DND-41 (cell line): ENCODE measurements at regions not wholly inside any gene's neighbourhood (a gene's known extent, or its start where the extent isn't known, plus 50 kb on each side); places are given as distances from the start of the nearest gene placed in this dataset.

Experiments
- ATAC-seq: fragments of 200-7000 bp; cut with Tn5 transposase; 3 replicates; pipeline ENCODE4 v1.9.1; 2021; ENCODE audit warnings: low read depth; ENCODE audit not compliant: insufficient read depth
- DNase-seq: peaks from one replicate; pipeline ENCODE4 v3.0.0-alpha.2; 2020
- H2AFZ ChIP-seq: 2 replicates; pipeline ENCODE4 v1.6.0; 2012; ENCODE audit warnings: low read depth, low read length
- H3K27ac ChIP-seq: 2 replicates; pipeline ENCODE4 v1.5.1; 2012; ENCODE audit warnings: low read length, inconsistent platforms
- H3K27me3 ChIP-seq: fragments of 200-600 bp; sonication (generic); 2 replicates; pipeline ENCODE4 v1.6.0; 2012; ENCODE audit warnings: low read length, mild to moderate bottlenecking, inconsistent platforms; ENCODE audit not compliant: insufficient read depth, poor library complexity
- H3K36me3 ChIP-seq: 2 replicates; pipeline ENCODE4 v1.5.1; 2012; ENCODE audit warnings: low read length, inconsistent platforms; ENCODE audit not compliant: insufficient read depth
- H3K4me1 ChIP-seq: 2 replicates; pipeline ENCODE4 v1.5.1; 2012; ENCODE audit warnings: mild to moderate bottlenecking, low read length; ENCODE audit not compliant: insufficient read depth
- H3K4me2 ChIP-seq: 2 replicates; pipeline ENCODE4 v1.6.0; 2012; ENCODE audit warnings: mild to moderate bottlenecking, moderate library complexity, low read length, inconsistent platforms; ENCODE audit not compliant: insufficient read depth
- H3K4me3 ChIP-seq, 2 experiments: fragments of 200-600 bp in 1 of 2; shearing (Covaris generic) in 1 of 2; 2 replicates each; pipeline ENCODE4 v1.5.1; 2012 to 2016; ENCODE audit warnings: inconsistent platforms in 2 of 2, low read length in 2 of 2, mild to moderate bottlenecking in 2 of 2, low read depth in 1 of 2, moderate library complexity in 1 of 2
- H3K79me2 ChIP-seq: 2 replicates; pipeline ENCODE4 v1.6.0; 2012; ENCODE audit warnings: low read length, inconsistent platforms; ENCODE audit not compliant: insufficient read depth
- H3K9ac ChIP-seq: 2 replicates; pipeline ENCODE4 v1.6.0; 2012; ENCODE audit warnings: low read depth, mild to moderate bottlenecking, inconsistent platforms, low read length, moderate library complexity
- H3K9me3 ChIP-seq: 2 replicates; pipeline ENCODE4 v1.5.1; 2012; ENCODE audit warnings: low read length, moderate library complexity, mild to moderate bottlenecking, inconsistent platforms; ENCODE audit not compliant: insufficient read depth, severe bottlenecking
- H4K20me1 ChIP-seq: 2 replicates; pipeline ENCODE4 v1.6.0; 2012; ENCODE audit warnings: low read length; ENCODE audit not compliant: insufficient read depth
- EZH2 ChIP-seq: IDR thresholded peaks from 3 replicates; pipeline ENCODE4 v1.6.1; 2012; ENCODE audit warnings: borderline replicate concordance, low read depth, mild to moderate bottlenecking, moderate library complexity, low read length, inconsistent platforms; ENCODE audit not compliant: severe bottlenecking
- TF ChIP-seq, protein P1 (sequence below): IDR thresholded peaks from 2 replicates; pipeline ENCODE4 v1.5.1; 2012; ENCODE audit warnings: borderline replicate concordance, low read length, moderate library complexity, mild to moderate bottlenecking; ENCODE audit not compliant: poor library complexity, severe bottlenecking; ENCODE audit errors: extremely low read depth

DNA sequence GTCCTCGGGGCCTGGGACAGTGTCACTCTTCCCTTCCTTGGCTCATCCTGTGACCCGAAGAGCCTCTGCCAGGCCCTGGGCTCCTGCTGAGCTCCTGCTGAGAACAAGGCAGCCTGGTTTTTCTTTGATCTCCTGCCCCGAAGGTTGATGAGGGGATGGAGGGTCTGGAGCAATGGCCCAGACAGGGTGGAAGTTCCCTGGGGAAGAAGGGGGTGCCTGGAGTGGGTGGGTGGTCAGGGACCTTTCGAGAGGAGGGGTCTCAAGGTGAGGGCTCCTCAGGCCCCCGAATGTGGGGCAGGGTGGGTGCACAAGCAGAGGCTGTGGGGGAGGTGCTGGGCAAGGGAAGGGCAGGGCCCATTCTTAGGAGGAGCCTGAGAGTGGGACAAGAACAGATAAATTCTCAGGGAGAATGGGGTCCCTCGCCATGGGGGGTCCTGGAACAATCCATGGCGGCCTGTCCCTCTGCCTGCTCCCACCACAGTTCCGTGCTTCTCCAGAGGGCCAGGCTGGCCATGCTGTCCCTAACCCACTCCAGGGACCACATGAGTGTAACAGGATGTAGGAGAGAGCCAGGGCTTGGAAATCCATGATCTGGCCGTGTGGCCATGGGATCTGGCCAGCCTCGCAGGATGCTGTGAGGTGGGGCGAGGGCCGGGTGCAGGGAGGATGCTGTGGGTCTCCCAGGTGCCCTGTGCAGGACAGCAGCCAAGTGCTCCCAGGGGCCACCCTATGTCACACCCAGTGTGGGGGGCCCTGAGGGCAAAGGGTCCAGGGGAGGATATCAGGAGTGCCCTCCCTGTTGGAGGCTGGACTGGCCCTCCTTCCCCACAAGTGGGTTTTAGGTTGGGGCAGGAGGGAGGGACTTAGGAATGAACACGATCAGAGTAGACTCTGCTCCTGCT lies 128.5 kb upstream of the LPCAT1 start:
- peak overlapping the region; percentile 55 for H3K4me2 ChIP-seq
- no peak for DNase-seq
- H3K4me1 ChIP-seq = peaks cover 26% of the 10 kb centered on the region
- H3K27ac ChIP-seq = peak overlapping the region; percentile 47; the same call in 1 of the 2 replicates
- peak overlapping the region; percentile 24; the same call in 1 of the 2 replicates for H3K9ac ChIP-seq
- H3K4me3 ChIP-seq = peak overlapping the region in 1 of 2 experiments; percentile 41; a peak in 1 of 4 replicates
- no peaks in the 10 kb centered on the region for H3K79me2 ChIP-seq
- H4K20me1 ChIP-seq = 0 out of 2 replicates have a peak, but pooled peaks cover 3% of the 10 kb centered on the region
- H3K9me3 ChIP-seq = no peaks in the 10 kb centered on the region
- H3K36me3 ChIP-seq = no peaks in the 10 kb centered on the region
- ATAC-seq = no peak
- no peak overlapping the region for H2AFZ ChIP-seq
- peaks cover 6% of the 10 kb centered on the region for H3K27me3 ChIP-seq
- no peak for TF ChIP-seq EZH2
- TF ChIP-seq, protein P1, sequence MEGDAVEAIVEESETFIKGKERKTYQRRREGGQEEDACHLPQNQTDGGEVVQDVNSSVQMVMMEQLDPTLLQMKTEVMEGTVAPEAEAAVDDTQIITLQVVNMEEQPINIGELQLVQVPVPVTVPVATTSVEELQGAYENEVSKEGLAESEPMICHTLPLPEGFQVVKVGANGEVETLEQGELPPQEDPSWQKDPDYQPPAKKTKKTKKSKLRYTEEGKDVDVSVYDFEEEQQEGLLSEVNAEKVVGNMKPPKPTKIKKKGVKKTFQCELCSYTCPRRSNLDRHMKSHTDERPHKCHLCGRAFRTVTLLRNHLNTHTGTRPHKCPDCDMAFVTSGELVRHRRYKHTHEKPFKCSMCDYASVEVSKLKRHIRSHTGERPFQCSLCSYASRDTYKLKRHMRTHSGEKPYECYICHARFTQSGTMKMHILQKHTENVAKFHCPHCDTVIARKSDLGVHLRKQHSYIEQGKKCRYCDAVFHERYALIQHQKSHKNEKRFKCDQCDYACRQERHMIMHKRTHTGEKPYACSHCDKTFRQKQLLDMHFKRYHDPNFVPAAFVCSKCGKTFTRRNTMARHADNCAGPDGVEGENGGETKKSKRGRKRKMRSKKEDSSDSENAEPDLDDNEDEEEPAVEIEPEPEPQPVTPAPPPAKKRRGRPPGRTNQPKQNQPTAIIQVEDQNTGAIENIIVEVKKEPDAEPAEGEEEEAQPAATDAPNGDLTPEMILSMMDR = no peak

DNA sequence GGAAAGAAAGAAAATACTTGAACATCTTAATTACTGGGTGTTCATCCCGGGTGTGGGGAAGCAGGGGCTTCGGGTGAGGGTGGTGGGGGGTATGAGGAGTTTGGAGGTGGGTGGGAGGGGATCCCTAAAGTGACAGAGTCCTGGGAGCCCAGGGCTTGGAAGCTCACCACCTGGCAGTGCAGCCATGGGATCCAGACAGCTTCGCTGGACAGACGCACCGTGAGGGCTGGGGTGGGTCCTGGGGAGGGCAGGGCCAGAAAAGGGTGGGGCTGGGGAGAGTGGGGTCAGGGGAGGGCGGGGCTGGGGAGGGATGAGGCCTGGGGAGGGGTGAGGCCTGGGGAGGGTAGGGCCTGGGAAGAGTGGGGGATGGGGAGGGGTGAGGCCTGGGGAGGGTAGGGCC lies 127.5 kb upstream of the LPCAT1 start:
- ATAC-seq (no peak), DNase-seq (no peak)
- Histone ChIP-seq H3K79me2 (no peaks in the 10 kb centered on the region), H3K4me3 (no peak overlapping the region), H3K9ac (no peak overlapping the region), H3K9me3 (no peaks in the 10 kb centered on the region), H3K27ac (no peak overlapping the region), H3K4me2 (no peak overlapping the region), H3K27me3 (peaks cover 6% of the 10 kb centered on the region), H3K36me3 (no peaks in the 10 kb centered on the region), H2AFZ (no peak overlapping the region), H3K4me1 (peaks cover 26% of the 10 kb centered on the region), H4K20me1 (0 out of 2 replicates have a peak, but pooled peaks cover 3% of the 10 kb centered on the region)
- no peak for TF ChIP-seq EZH2
- TF ChIP-seq, protein P1 = no peak

- Histone ChIP-seq H3K36me3 (no peaks in the 10 kb centered on the region), H4K20me1 (0 out of 2 replicates have a peak, but pooled peaks cover 3% of the 10 kb centered on the region), H3K4me3 (no peak overlapping the region), H3K27ac (no peak overlapping the region), H3K9me3 (no peaks in the 10 kb centered on the region), H3K27me3 (peaks cover 6% of the 10 kb centered on the region), H3K79me2 (no peaks in the 10 kb centered on the region), H2AFZ (no peak overlapping the region), H3K4me2 (no peak overlapping the region), H3K4me1 (peaks cover 29% of the 10 kb centered on the region), H3K9ac (no peak overlapping the region)
- TF ChIP-seq, protein P1 = no peak
- no peak for TF ChIP-seq EZH2
- no peak for DNase-seq
- ATAC-seq = no peak
These were observed 125.8 kb upstream of the LPCAT1 start for GRCh38 chr5:1649554-1649953.
